Fibroblast of lung (primary cell): ENCODE measurements at regions not wholly inside any gene's neighbourhood (a gene's known extent, or its start where the extent isn't known, plus 50 kb on each side); places are given as distances from the start of the nearest gene placed in this dataset.

Experiments used
- CTCF ChIP-seq, 2 donors: IDR thresholded peaks in 1 of 2; conservative IDR thresholded peaks in 1 of 2; 1 replicate in 1 of 2; 2 replicates in 1 of 2; pipeline ENCODE4 v1.5.1; 2011 to 2012; ENCODE audit warnings: low read length in 2 of 2, control low read depth in 1 of 2, inconsistent platforms in 1 of 2, low read depth in 1 of 2, mild to moderate bottlenecking in 1 of 2
- EZH2 ChIP-seq: IDR thresholded peaks from 2 replicates; pipeline ENCODE4 v1.5.1; 2012; ENCODE audit warnings: low read length, control low read depth, mild to moderate bottlenecking; ENCODE audit errors: missing control alignments

DNA sequence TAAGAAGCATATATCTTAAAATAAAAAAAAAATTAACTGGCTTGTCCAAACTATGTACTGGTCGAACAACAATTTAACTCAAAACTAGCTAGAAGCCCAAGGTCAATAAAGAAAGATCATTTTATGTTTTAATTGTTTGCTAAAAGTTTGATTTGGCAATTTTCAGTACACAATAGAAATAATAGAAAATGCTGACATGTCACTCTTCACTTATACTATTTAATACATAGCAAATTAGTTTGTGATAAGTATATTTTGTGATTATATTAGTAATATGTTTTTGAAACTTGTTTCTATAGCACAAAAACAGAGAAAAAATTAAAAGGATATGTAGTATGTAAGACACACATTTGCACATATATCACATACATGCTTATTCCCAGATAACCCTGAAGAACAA lies 1938.6 kb upstream of the PIK3C3 start:
- TF ChIP-seq CTCF (conservative IDR thresholded peaks at IDR 0.05 in 1 of 2, IDR thresholded peaks at IDR 0.05 in 1 of 2; ENCODE audit: low read depth in 1 of 2, low read length in 2 of 2) (no peak), EZH2 (no peak)
